ENCODE measurements at regions not wholly inside any gene's neighbourhood (a gene's known extent, or its start where the extent isn't known, plus 50 kb on each side); places are given as distances from the start of the nearest gene placed in this dataset.

DNA sequence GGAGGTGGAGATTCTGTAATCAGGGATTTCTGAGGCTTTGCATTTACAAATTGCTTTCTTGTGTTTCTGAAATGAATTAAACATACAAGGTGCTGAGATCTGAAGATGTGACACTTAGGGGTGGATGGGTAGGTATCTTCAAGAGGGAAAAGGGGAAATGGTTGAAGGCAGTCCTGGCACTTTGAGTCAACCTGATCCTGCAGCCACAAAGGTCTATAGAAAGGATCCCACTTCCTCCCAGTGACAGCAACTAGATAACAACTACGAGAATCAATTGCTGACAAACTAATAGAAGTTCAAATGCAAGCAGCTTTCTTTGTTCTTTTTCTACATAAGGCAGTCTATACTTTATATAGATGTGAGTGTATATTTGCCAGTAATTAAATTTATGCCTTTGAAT lies 553.3 kb downstream of the MDFIC start:
- Histone ChIP-seq H3K36me3 (no peaks in the 10 kb centered on the region), H3K4me1 (ENCODE audit: insufficient read depth) (no peaks in the 10 kb centered on the region), H3K9me3 (no peaks in the 10 kb centered on the region), H3K27me3 (no peaks in the 10 kb centered on the region), H3K27ac (no peak overlapping the region), H3K4me3 (no peak overlapping the region)
- intact Hi-C loops (cut with DNase I): no loop called here
- TF ChIP-seq, protein P1, sequence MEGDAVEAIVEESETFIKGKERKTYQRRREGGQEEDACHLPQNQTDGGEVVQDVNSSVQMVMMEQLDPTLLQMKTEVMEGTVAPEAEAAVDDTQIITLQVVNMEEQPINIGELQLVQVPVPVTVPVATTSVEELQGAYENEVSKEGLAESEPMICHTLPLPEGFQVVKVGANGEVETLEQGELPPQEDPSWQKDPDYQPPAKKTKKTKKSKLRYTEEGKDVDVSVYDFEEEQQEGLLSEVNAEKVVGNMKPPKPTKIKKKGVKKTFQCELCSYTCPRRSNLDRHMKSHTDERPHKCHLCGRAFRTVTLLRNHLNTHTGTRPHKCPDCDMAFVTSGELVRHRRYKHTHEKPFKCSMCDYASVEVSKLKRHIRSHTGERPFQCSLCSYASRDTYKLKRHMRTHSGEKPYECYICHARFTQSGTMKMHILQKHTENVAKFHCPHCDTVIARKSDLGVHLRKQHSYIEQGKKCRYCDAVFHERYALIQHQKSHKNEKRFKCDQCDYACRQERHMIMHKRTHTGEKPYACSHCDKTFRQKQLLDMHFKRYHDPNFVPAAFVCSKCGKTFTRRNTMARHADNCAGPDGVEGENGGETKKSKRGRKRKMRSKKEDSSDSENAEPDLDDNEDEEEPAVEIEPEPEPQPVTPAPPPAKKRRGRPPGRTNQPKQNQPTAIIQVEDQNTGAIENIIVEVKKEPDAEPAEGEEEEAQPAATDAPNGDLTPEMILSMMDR (IDR thresholded peaks at IDR 0.05): no peak
- TF ChIP-seq EP300 (IDR thresholded peaks at IDR 0.05): no peak
- no peak for TF ChIP-seq POLR2A (IDR thresholded peaks at IDR 0.05)
- no peak for DNase-seq
- WGBS, 3 donors: 51 to 71% (median 58%) methylated on average over 1 of the region's 1 CpG

DNA sequence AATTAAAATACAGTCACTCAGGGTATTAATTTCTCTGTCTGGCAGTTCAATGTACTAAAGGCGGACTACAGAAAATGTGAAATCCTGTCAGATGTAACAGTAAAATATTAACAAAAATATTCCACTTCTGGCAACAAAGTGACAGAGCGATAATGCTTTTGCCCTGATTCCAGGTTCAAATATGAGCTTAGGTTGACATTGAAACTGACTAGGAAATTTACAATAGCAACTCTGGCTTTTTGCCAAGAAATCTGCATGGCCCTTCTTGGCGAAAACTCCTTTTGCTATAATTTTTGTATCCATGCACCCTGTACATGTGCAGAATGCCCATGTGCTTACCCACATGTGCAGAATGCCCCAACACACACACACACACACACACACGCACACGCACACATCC lies 552.2 kb downstream of the MDFIC start:
- Histone ChIP-seq H3K9me3 (no peaks in the 10 kb centered on the region), H3K27ac (no peak overlapping the region), H3K27me3 (no peaks in the 10 kb centered on the region), H3K36me3 (no peaks in the 10 kb centered on the region), H3K4me3 (no peak overlapping the region), H3K4me1 (ENCODE audit: insufficient read depth) (no peaks in the 10 kb centered on the region)
- WGBS, 3 donors: 86 to 90% (median 87%) methylated on average over 5 of the region's 5 CpGs
- intact Hi-C loops (cut with DNase I): no loop called here
- DNase-seq: no peak
- TF ChIP-seq POLR2A (IDR thresholded peaks at IDR 0.05): no peak
- TF ChIP-seq, protein P1 (IDR thresholded peaks at IDR 0.05): no peak
- TF ChIP-seq EP300 (IDR thresholded peaks at IDR 0.05): no peak

DNA sequence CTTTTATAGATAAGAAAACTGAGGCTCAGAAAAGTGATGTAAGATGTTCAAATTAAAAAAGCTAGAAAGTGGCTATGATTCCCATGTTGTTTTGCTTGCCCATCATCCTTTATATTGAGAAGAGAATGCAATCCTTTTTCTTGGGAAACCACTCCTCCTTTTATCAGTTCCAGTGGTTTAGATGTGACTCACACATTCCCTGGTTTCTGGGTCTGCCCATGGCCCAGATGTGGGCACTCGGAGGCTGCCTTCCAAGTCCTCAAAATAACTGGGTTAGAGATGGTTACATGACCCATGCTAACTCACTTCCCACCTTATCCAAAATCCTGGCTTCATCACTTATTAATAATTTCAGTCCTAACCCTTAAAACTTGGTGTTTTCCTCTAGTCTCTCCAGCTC lies 550.0 kb downstream of the MDFIC start:
- Histone ChIP-seq H3K9me3 (no peaks in the 10 kb centered on the region), H3K4me1 (ENCODE audit: insufficient read depth) (no peaks in the 10 kb centered on the region), H3K27me3 (no peaks in the 10 kb centered on the region), H3K4me3 (no peak overlapping the region), H3K27ac (no peak overlapping the region), H3K36me3 (no peaks in the 10 kb centered on the region)
- intact Hi-C loops (cut with DNase I): no loop called here
- 74 to 86% (median 74%) methylated on average over 1 of the region's 1 CpG for WGBS, 3 donors
- no peak for DNase-seq
- TF ChIP-seq POLR2A (IDR thresholded peaks at IDR 0.05) (no peak), EP300 (IDR thresholded peaks at IDR 0.05) (no peak)
- TF ChIP-seq, protein P1 (IDR thresholded peaks at IDR 0.05): no peak

DNA sequence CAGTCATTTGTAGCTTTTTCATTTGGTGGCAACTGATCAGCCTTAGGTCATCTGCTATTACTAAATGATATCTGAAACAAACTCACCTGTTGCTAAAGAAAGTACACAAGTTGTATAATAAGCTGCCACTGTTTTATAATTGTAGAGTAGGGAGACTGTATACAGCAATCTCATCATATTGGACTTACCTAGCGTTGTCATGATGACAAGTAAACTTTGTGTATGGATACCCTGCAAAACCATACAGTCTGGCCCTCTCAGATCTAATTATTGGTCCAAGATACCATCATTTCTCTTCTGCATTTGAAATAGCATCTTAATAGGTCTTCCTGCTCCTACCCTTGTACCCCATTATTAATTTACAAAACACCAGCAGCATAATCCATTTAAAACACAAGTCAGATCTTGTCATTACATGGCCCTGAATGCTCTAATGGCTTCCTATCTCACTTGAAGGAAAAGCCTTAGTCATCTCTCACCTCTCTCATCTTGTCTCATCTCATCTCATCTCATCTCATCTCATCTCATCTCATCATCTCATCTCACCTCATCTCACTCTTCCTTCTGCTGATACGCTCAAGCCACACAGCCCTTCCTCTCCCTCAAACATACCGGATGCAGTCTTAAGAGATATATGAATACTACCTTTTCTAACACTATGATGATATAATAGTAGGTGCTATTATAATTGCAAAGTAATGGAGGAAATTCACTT lies 540.6 kb downstream of the MDFIC start:
- 96 to 99% (median 97%) methylated on average over 3 of the region's 3 CpGs for WGBS, 3 donors
- intact Hi-C loops (cut with DNase I): no loop called here
- H3K4me3 ChIP-seq: no peak overlapping the region
- no peaks in the 10 kb centered on the region for H3K9me3 ChIP-seq
- no peak overlapping the region for H3K27ac ChIP-seq
- no peaks in the 10 kb centered on the region for H3K27me3 ChIP-seq
- no peaks in the 10 kb centered on the region for H3K36me3 ChIP-seq
- no peak for DNase-seq
- TF ChIP-seq, protein P1 (IDR thresholded peaks at IDR 0.05): no peak
- no peak for TF ChIP-seq EP300 (IDR thresholded peaks at IDR 0.05)
- TF ChIP-seq POLR2A (IDR thresholded peaks at IDR 0.05): no peak
- no peaks in the 10 kb centered on the region for H3K4me1 ChIP-seq (ENCODE audit: insufficient read depth)

Measured in ovary (tissue), 7 donors.